ENCODE measurements at regions not wholly inside any gene's neighbourhood (a gene's known extent, or its start where the extent isn't known, plus 50 kb on each side); places are given as distances from the start of the nearest gene placed in this dataset.

DNA sequence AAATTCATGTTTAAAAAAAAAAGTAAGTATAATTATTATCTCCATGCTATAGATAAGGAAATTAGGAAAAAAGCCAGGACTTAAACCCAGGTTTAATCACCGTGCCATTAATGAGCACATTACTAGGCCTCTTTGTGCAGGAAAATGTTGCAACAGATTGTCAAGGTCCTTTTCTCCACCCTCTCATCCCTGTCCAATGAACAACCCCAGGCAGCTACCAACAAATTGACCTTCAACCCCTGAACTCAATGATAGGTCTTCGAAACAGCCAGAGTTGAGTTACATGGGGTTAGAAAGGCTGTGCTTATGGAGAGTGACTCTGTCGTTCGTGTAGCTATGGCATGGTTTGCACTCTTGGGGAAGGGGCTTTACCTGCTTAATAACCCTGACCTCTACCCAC, 84.2 kb upstream of the CTNNB1 start:
- Mint-ChIP-seq H3K4me1 (ENCODE audit: low read depth) (peaks cover 26% of the 10 kb centered on the region), H3K27me3 (no peaks in the 10 kb centered on the region), H3K27ac (no peak overlapping the region), H3K9me3 (no peaks in the 10 kb centered on the region), H3K4me3 (no peak overlapping the region), H3K36me3 (ENCODE audit: low read depth) (no peaks in the 10 kb centered on the region)

DNA sequence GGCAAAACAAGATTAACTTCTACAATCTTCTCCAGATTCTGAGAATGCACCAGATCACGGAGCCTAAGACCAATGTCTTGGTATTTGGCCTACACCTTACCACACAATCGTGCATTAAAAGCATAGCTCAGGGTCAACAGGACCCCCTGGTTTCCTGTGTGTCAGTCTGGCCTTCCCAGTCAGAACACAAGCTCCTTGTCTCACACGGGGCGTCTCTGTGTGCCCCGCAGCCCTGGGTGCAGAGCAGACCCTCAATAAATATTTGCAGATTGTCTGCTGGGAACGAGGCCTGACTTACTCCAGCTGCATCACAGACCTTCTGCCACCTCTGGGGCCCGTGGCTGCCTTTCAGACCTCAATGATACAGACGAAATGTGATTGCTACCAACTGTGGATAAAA, 82.5 kb upstream of the CTNNB1 start:
- H3K9me3 Mint-ChIP-seq = no peaks in the 10 kb centered on the region
- no peaks in the 10 kb centered on the region for H3K36me3 Mint-ChIP-seq (ENCODE audit: low read depth)
- peak overlapping the region; percentile 88 for H3K27ac Mint-ChIP-seq
- no peaks in the 10 kb centered on the region for H3K27me3 Mint-ChIP-seq
- H3K4me3 Mint-ChIP-seq = peak overlapping the region; percentile 32
- H3K4me1 Mint-ChIP-seq (ENCODE audit: low read depth) = peaks cover 26% of the 10 kb centered on the region

DNA sequence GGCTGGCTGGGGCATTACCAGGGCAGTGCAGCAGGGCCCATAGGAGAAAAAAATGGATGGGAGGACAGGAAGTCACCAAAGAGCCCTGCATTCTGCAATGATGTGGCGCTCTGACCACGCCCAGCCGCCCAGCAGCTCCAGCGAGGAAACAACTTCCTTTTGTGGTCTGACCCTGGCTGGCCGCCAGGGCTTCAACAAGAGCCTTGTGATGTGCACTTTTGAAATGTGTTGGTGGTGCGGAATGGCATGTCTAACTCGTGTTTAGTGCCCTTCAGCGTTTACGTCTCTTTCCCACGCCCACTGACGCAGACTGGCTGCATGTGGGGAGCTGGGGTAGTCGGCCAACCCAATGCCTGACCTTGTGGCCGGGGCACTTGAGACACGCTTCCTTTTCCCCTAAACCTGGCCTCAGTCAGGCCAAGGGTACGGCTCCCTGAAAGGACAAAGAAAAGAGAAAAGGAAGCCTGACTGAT, 81.9 kb upstream of the CTNNB1 start:
- H3K9me3 Mint-ChIP-seq = no peaks in the 10 kb centered on the region
- H3K4me1 Mint-ChIP-seq (ENCODE audit: low read depth) = peaks cover 26% of the 10 kb centered on the region
- H3K27ac Mint-ChIP-seq = peak overlapping the region; percentile 88
- H3K36me3 Mint-ChIP-seq (ENCODE audit: low read depth) = no peaks in the 10 kb centered on the region
- H3K4me3 Mint-ChIP-seq = peak overlapping the region; percentile 32
- H3K27me3 Mint-ChIP-seq = no peaks in the 10 kb centered on the region

DNA sequence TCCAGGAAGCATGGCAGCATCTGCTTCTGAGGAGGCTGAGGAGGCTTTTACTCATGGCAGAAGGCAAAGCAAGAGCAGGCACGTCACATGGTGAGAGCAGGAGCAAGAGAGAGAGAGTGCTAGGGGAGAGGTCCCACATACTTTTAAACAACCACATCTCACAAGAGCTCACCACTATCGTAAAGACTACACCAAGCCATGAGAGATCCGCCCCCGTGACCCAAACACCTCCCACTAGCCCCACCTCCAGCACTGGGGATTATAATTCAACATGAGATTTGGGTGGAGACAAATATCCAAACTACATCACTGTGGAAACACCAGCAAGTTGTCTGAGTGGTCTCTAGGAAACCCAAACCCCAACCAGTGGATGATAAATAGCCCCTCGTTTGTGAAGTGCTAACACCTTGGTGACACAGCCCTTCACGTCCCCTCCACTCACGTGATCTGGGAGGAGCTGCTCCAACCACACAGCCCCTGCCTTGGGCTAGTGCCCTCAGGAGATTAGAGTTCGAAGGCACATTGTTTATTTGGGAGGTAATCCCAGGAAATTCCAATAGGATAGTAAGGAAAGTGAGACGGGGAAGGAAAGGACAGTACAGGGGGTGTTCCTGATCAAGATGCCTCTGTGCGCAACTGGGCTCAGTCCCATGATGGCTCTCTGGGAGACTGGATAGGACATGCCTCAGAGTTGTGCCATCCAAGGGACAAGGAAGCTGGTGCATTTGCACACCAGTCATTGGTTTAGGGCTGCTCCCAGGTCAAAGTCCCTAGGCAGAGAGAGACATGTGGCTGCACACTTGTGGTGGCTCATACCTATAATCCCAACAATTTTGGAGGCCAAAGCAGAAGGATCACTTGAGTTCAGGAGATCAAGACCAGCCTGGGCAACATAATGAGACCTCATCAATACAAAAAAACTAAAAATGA, 80.6 kb upstream of the CTNNB1 start:
- Mint-ChIP-seq H3K36me3 (ENCODE audit: low read depth) (no peaks in the 10 kb centered on the region), H3K4me3 (no peak overlapping the region), H3K4me1 (ENCODE audit: low read depth) (peaks cover 26% of the 10 kb centered on the region), H3K27me3 (no peaks in the 10 kb centered on the region), H3K27ac (peak overlapping the region; percentile 88), H3K9me3 (no peaks in the 10 kb centered on the region)

DNA sequence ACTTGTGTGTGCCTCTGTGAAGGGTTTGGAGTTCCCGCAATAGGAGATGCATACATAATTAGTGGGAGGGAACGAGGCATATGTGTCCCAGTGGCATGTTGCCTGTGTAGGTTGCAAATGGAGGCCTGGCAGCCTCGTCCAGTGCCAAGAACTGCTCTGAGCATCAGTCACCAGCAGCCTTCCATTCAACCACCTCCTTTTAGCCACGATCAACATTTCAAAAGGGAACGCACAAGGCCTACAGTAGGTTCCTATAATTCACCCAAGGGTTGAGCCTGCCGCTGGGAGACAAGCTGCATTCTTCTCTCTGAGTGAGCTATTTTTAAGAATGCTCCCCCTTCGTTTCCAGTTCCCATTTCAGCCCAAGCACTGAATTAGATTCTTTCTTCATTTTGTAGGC, 78.8 kb upstream of the CTNNB1 start:
- H3K36me3 Mint-ChIP-seq (ENCODE audit: low read depth) = no peaks in the 10 kb centered on the region
- H3K9me3 Mint-ChIP-seq = no peaks in the 10 kb centered on the region
- peaks cover 26% of the 10 kb centered on the region for H3K4me1 Mint-ChIP-seq (ENCODE audit: low read depth)
- H3K27ac Mint-ChIP-seq = no peak overlapping the region
- H3K4me3 Mint-ChIP-seq = no peak overlapping the region
- peaks cover 3% of the 10 kb centered on the region for H3K27me3 Mint-ChIP-seq

DNA sequence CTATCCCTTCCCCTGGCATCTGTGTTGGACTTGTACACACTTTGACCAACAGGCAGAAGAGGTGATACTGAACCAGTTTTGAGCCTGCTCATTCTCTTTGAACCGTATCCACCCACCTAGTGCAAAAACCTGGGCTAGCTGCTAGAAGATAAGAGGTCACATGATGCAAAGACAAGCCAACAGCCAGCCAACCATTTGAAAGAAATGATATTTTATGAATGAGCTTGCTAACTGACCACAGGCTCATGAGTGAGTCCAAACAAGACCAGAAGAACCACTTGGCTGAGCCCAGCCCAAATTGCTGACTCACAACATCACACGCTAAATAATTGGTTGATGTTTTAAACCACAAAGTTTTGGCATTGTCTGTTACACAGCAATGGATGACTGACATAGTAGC, 74.0 kb upstream of the CTNNB1 start:
- no peaks in the 10 kb centered on the region for H3K36me3 Mint-ChIP-seq (ENCODE audit: low read depth)
- H3K4me3 Mint-ChIP-seq = no peak overlapping the region
- no peak overlapping the region for H3K27ac Mint-ChIP-seq
- peaks cover 11% of the 10 kb centered on the region for H3K9me3 Mint-ChIP-seq
- H3K4me1 Mint-ChIP-seq (ENCODE audit: low read depth) = no peaks in the 10 kb centered on the region
- peaks cover 3% of the 10 kb centered on the region for H3K27me3 Mint-ChIP-seq

DNA sequence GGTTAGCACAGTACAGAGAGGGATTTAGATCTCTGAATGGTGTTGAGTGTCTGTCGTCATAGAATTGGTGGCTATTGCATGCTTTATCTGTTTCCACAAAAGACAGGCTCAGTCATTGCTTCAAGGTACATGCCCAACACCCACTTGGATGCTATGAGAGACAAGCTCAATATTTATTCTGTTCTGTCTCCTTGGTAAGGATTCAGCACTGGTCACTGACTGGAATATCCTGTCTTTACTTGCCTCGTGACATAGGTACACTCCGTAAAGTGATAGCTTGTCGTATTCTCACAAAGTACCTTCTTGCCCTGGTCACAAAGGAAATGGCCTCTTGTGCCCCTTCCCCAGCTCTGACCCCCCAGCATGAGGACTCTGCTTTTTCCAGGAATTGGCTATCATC, 72.8 kb upstream of the CTNNB1 start:
- Mint-ChIP-seq H3K36me3 (ENCODE audit: low read depth) (no peaks in the 10 kb centered on the region), H3K27me3 (peaks cover 3% of the 10 kb centered on the region), H3K27ac (no peak overlapping the region), H3K4me3 (no peak overlapping the region), H3K9me3 (peaks cover 16% of the 10 kb centered on the region), H3K4me1 (ENCODE audit: low read depth) (no peaks in the 10 kb centered on the region)

DNA sequence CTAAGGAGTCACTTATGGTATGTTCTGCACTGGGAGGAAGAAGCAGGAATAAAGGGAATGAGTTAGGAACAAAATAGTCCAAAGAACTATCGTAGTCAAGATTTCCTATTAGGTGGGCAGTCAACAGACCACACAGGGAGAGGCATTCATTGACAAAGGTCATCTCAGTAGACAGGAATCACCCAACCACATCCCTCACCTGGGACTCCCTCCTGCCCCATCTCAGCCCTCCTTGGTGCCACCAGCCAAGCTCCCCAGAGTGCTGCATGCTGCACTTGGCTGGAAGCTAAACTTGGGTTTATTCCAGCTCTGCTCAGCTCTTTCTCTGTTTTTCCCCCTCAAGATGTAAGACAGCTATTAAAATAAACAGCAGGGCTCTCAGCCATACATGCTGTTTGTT, 72.3 kb upstream of the CTNNB1 start:
- peaks cover 3% of the 10 kb centered on the region for H3K27me3 Mint-ChIP-seq
- H3K9me3 Mint-ChIP-seq = peaks cover 16% of the 10 kb centered on the region
- H3K36me3 Mint-ChIP-seq (ENCODE audit: low read depth) = no peaks in the 10 kb centered on the region
- no peak overlapping the region for H3K27ac Mint-ChIP-seq
- no peaks in the 10 kb centered on the region for H3K4me1 Mint-ChIP-seq (ENCODE audit: low read depth)
- H3K4me3 Mint-ChIP-seq = no peak overlapping the region

DNA sequence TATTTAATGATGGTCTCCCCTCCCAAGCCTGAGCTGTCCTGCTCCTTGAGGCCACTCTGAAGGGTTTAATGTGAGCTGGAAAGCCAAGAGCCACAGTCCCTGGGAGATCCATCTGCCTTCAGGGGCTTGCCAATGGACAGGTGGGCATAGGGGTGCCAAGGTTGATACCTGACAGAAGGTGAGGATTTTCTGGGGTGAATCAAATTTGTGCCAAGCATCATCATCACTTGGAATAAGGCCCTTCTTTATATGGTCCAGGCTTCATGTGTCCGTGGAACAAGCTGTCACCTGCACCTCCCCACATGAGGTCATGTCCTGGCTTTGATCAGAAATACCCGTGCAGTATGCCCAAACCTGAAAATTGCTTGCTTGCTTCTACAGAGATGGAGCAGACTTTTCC, 71.9 kb upstream of the CTNNB1 start:
- H3K27ac Mint-ChIP-seq = no peak overlapping the region
- H3K27me3 Mint-ChIP-seq = peaks cover 3% of the 10 kb centered on the region
- H3K9me3 Mint-ChIP-seq = peaks cover 16% of the 10 kb centered on the region
- no peaks in the 10 kb centered on the region for H3K36me3 Mint-ChIP-seq (ENCODE audit: low read depth)
- no peaks in the 10 kb centered on the region for H3K4me1 Mint-ChIP-seq (ENCODE audit: low read depth)
- H3K4me3 Mint-ChIP-seq = no peak overlapping the region

DNA sequence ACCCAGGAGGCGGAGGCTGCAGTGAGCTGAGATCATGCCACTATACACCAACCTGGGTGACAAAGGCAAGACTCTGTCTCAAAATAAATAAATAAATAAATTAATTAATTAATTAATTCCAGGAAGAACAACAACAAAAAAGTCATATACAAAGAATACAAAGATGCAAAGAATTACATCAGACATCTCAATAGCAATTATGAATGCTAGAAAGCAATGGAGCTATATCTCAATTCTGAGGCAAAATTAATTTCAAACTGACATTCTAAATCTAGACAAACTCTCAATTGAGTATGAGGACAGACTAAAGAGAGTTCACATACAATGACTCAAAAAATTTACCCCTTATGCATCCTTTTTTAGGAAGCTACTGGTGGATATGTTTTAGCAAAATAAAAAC, 69.6 kb upstream of the CTNNB1 start:
- Mint-ChIP-seq H3K4me3 (no peak overlapping the region), H3K27ac (no peak overlapping the region), H3K36me3 (ENCODE audit: low read depth) (no peaks in the 10 kb centered on the region), H3K27me3 (peaks cover 3% of the 10 kb centered on the region), H3K9me3 (peaks cover 16% of the 10 kb centered on the region), H3K4me1 (ENCODE audit: low read depth) (no peaks in the 10 kb centered on the region)

DNA sequence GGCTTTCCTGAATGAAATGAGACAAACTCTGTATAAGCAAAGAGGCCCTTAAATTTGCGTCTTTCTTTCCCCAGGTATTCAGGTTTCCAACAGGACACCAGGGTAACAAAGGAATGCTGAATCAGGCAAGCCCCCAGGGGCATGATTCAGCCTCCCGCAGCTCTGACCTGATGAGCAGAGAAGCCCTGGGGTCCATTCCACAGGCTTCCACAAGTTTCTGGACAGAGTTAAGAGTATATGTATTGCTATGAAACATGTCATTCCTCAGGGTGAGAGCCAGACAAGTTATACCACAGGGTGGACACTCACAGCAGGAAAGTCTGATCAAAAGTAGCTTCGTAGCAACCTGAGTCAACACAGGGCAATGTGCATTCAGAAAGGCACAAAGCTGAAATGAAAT, 68.1 kb upstream of the CTNNB1 start:
- no peak overlapping the region for H3K27ac Mint-ChIP-seq
- H3K9me3 Mint-ChIP-seq = peaks cover 16% of the 10 kb centered on the region

DNA sequence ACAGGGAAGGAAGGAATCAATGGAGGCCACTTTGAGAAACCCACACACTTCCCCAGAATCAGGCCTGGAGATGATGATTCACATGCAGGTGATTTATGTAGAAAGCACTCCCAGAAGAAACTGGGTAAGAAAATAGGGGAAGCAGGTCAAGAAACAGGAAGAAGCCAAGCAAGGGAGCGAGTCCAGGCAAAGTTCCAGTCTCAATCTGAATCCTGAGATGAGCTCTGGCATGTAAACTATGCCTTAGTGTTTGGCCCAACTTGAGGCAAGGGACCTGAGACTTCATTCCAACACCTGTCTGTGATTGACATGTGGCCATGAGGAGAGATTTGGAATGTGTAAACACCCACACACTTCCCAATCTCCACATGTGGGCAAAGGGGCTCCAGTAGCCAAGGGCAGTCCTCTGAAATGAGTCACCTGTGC, 61.6 kb upstream of the CTNNB1 start:
- H3K9me3 Mint-ChIP-seq = no peaks in the 10 kb centered on the region

More for the DNA sequence above, 68.1 kb upstream of the CTNNB1 start:
- H3K4me3 Mint-ChIP-seq = no peak overlapping the region
- no peaks in the 10 kb centered on the region for H3K36me3 Mint-ChIP-seq (ENCODE audit: low read depth)
- no peaks in the 10 kb centered on the region for H3K27me3 Mint-ChIP-seq
- no peaks in the 10 kb centered on the region for H3K4me1 Mint-ChIP-seq (ENCODE audit: low read depth)

DNA sequence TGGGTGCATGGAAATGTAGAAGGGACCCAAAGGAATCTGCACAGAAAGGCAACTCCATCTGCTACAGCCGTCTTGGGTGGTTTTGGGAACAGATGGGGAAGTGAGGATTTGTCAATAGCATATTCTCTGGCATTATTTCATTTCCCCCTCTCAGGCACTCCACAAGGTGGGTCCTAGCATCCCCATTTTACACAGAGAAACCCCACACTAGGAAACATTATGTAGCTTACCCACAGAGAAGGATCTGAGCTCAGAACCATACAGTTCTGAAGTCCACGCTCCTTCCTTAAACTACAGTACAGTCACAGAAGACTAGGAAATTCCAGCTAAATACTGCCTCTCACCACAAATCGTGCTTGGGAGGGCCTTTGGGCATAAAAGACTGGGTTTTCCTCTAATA, 61.2 kb upstream of the CTNNB1 start:
- no peaks in the 10 kb centered on the region for H3K4me1 Mint-ChIP-seq (ENCODE audit: low read depth)
- H3K4me3 Mint-ChIP-seq = no peak overlapping the region
- H3K27ac Mint-ChIP-seq = no peak overlapping the region
- no peaks in the 10 kb centered on the region for H3K36me3 Mint-ChIP-seq (ENCODE audit: low read depth)
- H3K9me3 Mint-ChIP-seq = no peaks in the 10 kb centered on the region
- peaks cover 5% of the 10 kb centered on the region for H3K27me3 Mint-ChIP-seq

More for the DNA sequence above, 61.6 kb upstream of the CTNNB1 start:
- Mint-ChIP-seq H3K27ac (no peak overlapping the region), H3K36me3 (ENCODE audit: low read depth) (no peaks in the 10 kb centered on the region), H3K4me3 (no peak overlapping the region), H3K4me1 (ENCODE audit: low read depth) (no peaks in the 10 kb centered on the region), H3K27me3 (peaks cover under 1% of the 10 kb centered on the region)

DNA sequence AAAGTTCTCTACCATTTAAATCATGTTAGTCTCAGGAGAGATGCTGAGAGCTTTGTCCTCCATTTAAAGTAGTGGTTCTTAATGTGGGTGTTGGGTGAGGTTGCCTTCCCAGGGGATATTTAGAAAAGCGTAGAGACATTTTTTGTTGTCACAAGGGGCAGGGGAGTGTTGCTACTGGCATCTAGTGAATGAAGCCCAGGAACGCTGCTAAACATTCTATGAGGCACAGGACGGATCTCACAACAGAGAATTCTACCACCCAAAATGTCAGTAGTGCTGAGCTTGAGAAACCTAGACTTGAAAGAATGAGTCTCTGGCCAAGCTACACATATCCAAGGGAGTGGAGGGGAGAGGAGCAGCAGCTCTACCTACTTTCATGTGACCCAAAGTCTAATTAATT, 60.7 kb upstream of the CTNNB1 start:
- Mint-ChIP-seq H3K27ac (no peak overlapping the region), H3K9me3 (no peaks in the 10 kb centered on the region), H3K36me3 (ENCODE audit: low read depth) (no peaks in the 10 kb centered on the region), H3K27me3 (peaks cover 6% of the 10 kb centered on the region), H3K4me1 (ENCODE audit: low read depth) (no peaks in the 10 kb centered on the region), H3K4me3 (no peak overlapping the region)

DNA sequence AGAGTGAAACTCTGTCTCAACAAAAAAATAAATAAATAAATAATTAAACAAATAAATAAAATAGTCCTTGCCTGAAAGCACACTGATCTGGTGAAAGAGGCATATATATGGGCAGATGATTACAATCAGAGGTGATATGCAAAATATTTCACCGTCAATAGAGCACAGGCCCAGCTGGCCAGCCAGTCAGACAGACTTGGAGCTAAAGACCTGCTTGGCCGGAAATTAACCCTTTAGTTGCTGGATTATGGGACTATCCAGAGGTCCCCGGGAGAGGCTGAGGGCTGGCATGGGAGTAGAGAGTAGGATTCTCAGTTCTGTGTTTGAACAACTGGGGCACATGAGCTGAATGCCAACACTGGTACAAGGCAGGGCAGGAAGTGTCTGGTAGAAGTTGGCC, 59.1 kb upstream of the CTNNB1 start:
- Mint-ChIP-seq H3K36me3 (ENCODE audit: low read depth) (no peaks in the 10 kb centered on the region), H3K4me3 (no peak overlapping the region), H3K27ac (no peak overlapping the region), H3K4me1 (ENCODE audit: low read depth) (no peaks in the 10 kb centered on the region), H3K9me3 (no peaks in the 10 kb centered on the region), H3K27me3 (peaks cover 6% of the 10 kb centered on the region)

Data from stimulated activated naive CD8-positive, alpha-beta T cell treated with anti-CD3 and anti-CD28 coated beads, Interleukin-15, Interleukin-2, amounts not matched to agents 100 ng/mL and 50 ng/mL, for 24 hours (primary cell).